Cardiac septum (tissue), 1 donor: ENCODE measurements at regions not wholly inside any gene's neighbourhood (a gene's known extent, or its start where the extent isn't known, plus 50 kb on each side); places are given as distances from the start of the nearest gene placed in this dataset.

Source experiments
- DNase-seq: peaks from one replicate; pipeline ENCODE4 v3.0.0-alpha.2; 2020; ENCODE audit warnings: low spot score
- intact Hi-C: fragments of 100-400 bp; cut with DNase I; formaldehyde crosslinking; loops from one replicate; pipeline ENCODE4 v1.14.0; 2022
- donor health status: DM: no; HTN: no; CAD: no.

GRCh38 chr19:28495046-28495445 is 717.9 kb downstream of the UQCRFS1 start:
- intact Hi-C loops, result no loop called here
- no peak for DNase-seq

- intact Hi-C loops, result no loop called here
These were observed 718.5 kb downstream of the UQCRFS1 start for GRCh38 chr19:28494461-28494860.

GRCh38 chr19:28493884-28494283 is 719.1 kb downstream of the UQCRFS1 start:
- intact Hi-C loops, result no loop called here
- no peak for DNase-seq

More at GRCh38 chr19:28494461-28494860, 718.5 kb downstream of the UQCRFS1 start:
- no peak for DNase-seq

GRCh38 chr19:28492621-28493020 is 720.3 kb downstream of the UQCRFS1 start:
- no peak for DNase-seq
- intact Hi-C loops, result no loop called here

- DNase-seq, result no peak
- intact Hi-C loops, result no loop called here
These were observed 720.8 kb downstream of the UQCRFS1 start for GRCh38 chr19:28492201-28492600.

- DNase-seq, result no peak
- intact Hi-C loops, result no loop called here
These were observed 723.2 kb downstream of the UQCRFS1 start for GRCh38 chr19:28489776-28490175.

- intact Hi-C loops, result no loop called here
- DNase-seq, result no peak
These were observed 723.8 kb downstream of the UQCRFS1 start for GRCh38 chr19:28489126-28489660.

GRCh38 chr19:28487999-28488398 is 725.0 kb downstream of the UQCRFS1 start:
- intact Hi-C loops, result no loop called here
- no peak for DNase-seq

GRCh38 chr19:28486926-28487325 is 726.0 kb downstream of the UQCRFS1 start:
- intact Hi-C loops, result no loop called here
- DNase-seq, result no peak

- intact Hi-C loops, result no loop called here
- no peak for DNase-seq
These were observed 726.5 kb downstream of the UQCRFS1 start for GRCh38 chr19:28486473-28486872.

GRCh38 chr19:28485292-28485691 is 727.7 kb downstream of the UQCRFS1 start:
- intact Hi-C loops, result no loop called here
- DNase-seq, result no peak

GRCh38 chr19:28483197-28483596 is 729.8 kb downstream of the UQCRFS1 start:
- intact Hi-C loops, result no loop called here
- DNase-seq, result no peak

- intact Hi-C loops, result no loop called here
- DNase-seq, result no peak
These were observed 730.7 kb downstream of the UQCRFS1 start for GRCh38 chr19:28482221-28482620.

GRCh38 chr19:28481674-28482073 is 731.3 kb downstream of the UQCRFS1 start:
- no peak for DNase-seq
- intact Hi-C loops, result no loop called here

- intact Hi-C loops, result no loop called here
These were observed 737.4 kb downstream of the UQCRFS1 start for GRCh38 chr19:28475525-28475924.

GRCh38 chr19:28472843-28473242 is 740.1 kb downstream of the UQCRFS1 start:
- DNase-seq, result peak; percentile 79

More at GRCh38 chr19:28475525-28475924, 737.4 kb downstream of the UQCRFS1 start:
- DNase-seq, result no peak

GRCh38 chr19:28471731-28472510 is 741.0 kb downstream of the UQCRFS1 start:
- no peak for DNase-seq
- intact Hi-C loops, result no loop called here

More at GRCh38 chr19:28472843-28473242, 740.1 kb downstream of the UQCRFS1 start:
- intact Hi-C loops, result no loop called here

GRCh38 chr19:28469544-28469943 is 743.4 kb downstream of the UQCRFS1 start:
- intact Hi-C loops, result loop anchor here (10.0 kb wide), 1 partner anchor 405 kb away; no protein-coding TSS in a partner anchor
- DNase-seq, result no peak

GRCh38 chr19:28468701-28469459 is 744.1 kb downstream of the UQCRFS1 start:
- no peak for DNase-seq
- intact Hi-C loops, result loop anchor here (10.0 kb wide), 1 partner anchor 406 kb away; no protein-coding TSS in a partner anchor
